Stimulated activated effector memory CD8-positive, alpha-beta T cell treated with anti-CD3 and anti-CD28 coated beads, Interleukin-12 subunit alpha, Interleukin-12 subunit beta, amount 100 ng/mL, for 72 hours (primary cell): ENCODE measurements at regions not wholly inside any gene's neighbourhood (a gene's known extent, or its start where the extent isn't known, plus 50 kb on each side); places are given as distances from the start of the nearest gene placed in this dataset.
A peak's percentile ranks its signal among the peaks of the same experiment; 100 is the strongest.
"Not testable (repeated sequence)": the region's sequence is repeated elsewhere in the genome, so short reads cannot be mapped to it uniquely, and the experiment has no call there.

Experiments
- ATAC-seq: fragments of 150-1000 bp; cut with Tn5 transposase; 2 replicates; pipeline ENCODE4 v1.10.0; 2021
- DNase-seq, 2 donors: peaks; one replicate each; pipeline ENCODE4 v3.0.0; 2021 to 2022; ENCODE audit warnings: low spot score in 2 of 2
- H3K27ac Mint-ChIP-seq: one replicate; pipeline ENCODE4 v1.8.0; 2022; ENCODE audit warnings: mild to moderate bottlenecking, mixed read lengths
- H3K36me3 Mint-ChIP-seq: one replicate; pipeline ENCODE4 v1.8.0; 2022; ENCODE audit warnings: mild to moderate bottlenecking, mixed read lengths
- H3K4me1 Mint-ChIP-seq: one replicate; pipeline ENCODE4 v1.8.0; 2022; ENCODE audit warnings: mixed read lengths
- H3K4me3 Mint-ChIP-seq: one replicate; pipeline ENCODE4 v1.8.0; 2022; ENCODE audit warnings: mild to moderate bottlenecking, mixed read lengths
- H3K9me3 Mint-ChIP-seq: one replicate; pipeline ENCODE4 v1.8.0; 2022; ENCODE audit warnings: mixed read lengths

DNA sequence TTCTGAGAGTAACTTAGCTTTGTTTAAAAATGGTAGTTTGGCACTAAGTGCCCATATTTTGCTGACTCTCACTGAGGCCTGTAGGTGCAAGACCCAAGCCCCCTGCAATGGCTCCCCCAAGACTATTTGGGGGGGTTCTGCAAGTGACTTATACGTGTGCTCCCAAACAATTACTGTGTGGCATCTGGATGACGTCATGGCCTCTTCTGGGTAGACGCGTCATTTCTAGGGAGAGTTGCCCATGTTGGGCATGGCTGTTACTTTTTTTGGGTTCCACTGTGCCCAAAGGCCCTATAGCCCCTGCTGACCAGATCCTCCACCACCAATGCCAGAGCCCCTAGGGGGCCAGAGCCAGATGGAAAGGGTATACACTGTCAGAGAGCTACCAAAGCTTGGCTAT, 110.3 kb upstream of the MYLIP start:
- H3K4me1 Mint-ChIP-seq: no peaks in the 10 kb centered on the region
- no peaks in the 10 kb centered on the region for H3K36me3 Mint-ChIP-seq
- no peaks in the 10 kb centered on the region for H3K9me3 Mint-ChIP-seq
- H3K4me3 Mint-ChIP-seq: no peak overlapping the region
- DNase-seq: no peak
- no peak overlapping the region for H3K27ac Mint-ChIP-seq
- ATAC-seq: no peak

DNA sequence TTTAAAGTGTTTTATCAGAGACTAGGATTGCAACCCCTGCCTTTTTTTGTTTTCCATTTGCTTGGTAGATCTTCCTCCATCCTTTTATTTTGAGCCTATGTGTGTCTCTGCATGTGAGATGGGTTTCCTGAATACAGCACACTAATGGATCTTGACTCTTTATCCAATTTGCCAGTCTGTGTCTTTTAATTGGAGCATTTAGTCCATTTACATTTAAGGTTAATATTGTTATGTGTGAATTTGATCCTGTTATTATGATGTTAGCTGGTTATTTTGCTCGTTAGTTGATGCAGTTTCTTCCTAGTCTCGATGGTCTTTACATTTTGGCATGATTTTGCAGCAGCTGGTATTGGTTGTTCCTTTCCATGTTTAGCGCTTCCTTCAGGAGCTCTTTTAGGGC, 114.6 kb upstream of the MYLIP start:
- not testable (repeated sequence) for H3K27ac Mint-ChIP-seq, H3K4me3 Mint-ChIP-seq, H3K4me1 Mint-ChIP-seq, H3K36me3 Mint-ChIP-seq, DNase-seq, H3K9me3 Mint-ChIP-seq, ATAC-seq

DNA sequence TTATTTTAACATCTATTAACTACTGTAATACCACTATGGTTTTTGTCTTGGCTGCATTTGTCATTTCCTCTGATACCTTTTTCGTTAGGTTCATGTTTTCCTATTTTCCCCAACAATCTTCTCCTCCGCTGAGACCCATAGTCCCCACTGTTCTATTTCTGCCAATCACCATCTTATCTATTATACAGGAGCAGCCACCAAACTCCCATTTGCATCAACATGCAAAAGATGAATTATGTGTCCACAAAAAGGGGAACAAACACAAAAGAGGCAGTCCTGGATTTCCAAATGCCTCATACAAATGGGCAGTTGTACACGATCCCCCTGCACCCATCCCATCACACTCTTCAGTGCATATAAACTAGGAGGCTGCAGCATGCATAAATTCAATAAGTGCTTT, 121.7 kb upstream of the MYLIP start:
- DNase-seq: no peak
- no peak for ATAC-seq
- H3K4me3 Mint-ChIP-seq: no peak overlapping the region
- no peaks in the 10 kb centered on the region for H3K36me3 Mint-ChIP-seq
- H3K27ac Mint-ChIP-seq: no peak overlapping the region
- no peaks in the 10 kb centered on the region for H3K9me3 Mint-ChIP-seq
- no peaks in the 10 kb centered on the region for H3K4me1 Mint-ChIP-seq

DNA sequence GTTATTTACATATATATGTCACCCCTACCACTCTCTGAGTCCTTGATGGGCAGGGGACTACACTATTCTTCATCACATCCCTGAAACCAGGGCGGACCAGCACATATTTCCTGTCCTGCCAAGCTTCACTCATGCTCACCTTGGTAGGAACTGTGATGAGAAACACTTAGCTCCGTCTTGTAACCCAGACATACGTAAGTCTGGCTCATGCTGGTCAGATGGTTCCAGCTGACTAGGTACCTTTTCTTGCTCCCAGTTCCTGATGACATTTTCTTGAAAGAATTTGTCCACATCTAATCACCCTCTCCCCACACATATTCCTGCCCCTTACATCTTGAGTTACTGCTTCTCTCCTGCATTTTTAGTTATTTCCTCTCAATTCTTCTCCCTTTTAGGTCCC, 122.2 kb upstream of the MYLIP start:
- no peak overlapping the region for H3K27ac Mint-ChIP-seq

DNA sequence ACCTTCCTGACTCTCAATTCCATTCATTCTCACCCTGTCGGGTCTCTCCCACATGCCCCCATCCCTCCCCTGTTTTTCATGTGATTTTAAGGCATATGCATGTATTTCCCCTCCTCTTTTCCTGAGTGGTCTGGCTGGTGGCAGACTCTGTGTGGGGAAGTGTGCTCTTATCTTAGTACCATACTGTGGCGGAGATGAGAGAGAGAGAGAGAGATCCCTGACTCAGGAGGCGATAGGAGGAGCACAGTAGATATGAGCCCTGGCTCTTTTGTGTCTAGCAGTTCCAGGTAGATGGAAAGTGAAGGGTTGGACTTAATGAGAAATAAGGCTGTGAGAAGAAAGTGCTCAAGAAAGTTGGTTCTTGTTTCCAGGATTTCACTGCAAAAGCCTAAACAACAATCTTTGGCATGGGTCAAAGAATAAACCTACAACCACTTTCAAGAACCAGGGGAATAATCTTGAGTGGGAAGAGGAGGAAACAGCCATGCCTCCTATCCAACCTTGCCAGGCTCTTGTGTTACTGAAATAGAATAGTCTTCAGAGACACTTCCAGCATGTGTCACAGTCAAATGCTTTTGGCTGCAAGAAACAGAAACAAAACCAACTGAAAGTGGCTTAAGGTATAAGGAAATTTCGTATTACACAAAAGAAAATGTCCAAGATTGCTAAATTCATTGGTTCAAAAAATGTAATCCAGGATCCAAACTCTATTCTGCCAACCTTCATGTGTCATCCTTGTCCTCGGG, 123.8 kb upstream of the MYLIP start:
- H3K9me3 Mint-ChIP-seq: no peaks in the 10 kb centered on the region
- H3K4me1 Mint-ChIP-seq: no peaks in the 10 kb centered on the region
- H3K27ac Mint-ChIP-seq: no peak overlapping the region
- H3K36me3 Mint-ChIP-seq: no peaks in the 10 kb centered on the region
- no peak overlapping the region for H3K4me3 Mint-ChIP-seq
- DNase-seq: no peak
- no peak for ATAC-seq

More for the DNA sequence above, 122.2 kb upstream of the MYLIP start:
- DNase-seq (no peak), ATAC-seq (no peak)
- Mint-ChIP-seq H3K4me3 (no peak overlapping the region), H3K4me1 (no peaks in the 10 kb centered on the region), H3K36me3 (no peaks in the 10 kb centered on the region), H3K9me3 (no peaks in the 10 kb centered on the region)

DNA sequence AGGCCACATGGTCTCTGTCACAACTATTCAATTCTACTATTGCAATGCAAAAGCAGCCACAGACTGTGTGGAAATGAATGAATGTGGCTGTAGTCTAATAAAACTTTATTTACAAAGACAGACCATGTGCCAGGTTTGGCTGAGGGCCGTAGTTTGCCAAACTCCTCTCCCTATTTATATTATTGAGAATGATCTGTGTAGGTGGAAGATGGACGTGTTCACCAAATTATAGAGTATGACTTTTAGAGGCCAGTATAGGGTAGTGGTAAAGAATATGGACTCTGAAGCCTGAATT, 125.7 kb upstream of the MYLIP start:
- H3K27ac Mint-ChIP-seq: no peak overlapping the region
- no peak overlapping the region for H3K4me3 Mint-ChIP-seq
- DNase-seq: no peak
- no peaks in the 10 kb centered on the region for H3K4me1 Mint-ChIP-seq
- ATAC-seq: no peak
- H3K9me3 Mint-ChIP-seq: no peaks in the 10 kb centered on the region
- no peaks in the 10 kb centered on the region for H3K36me3 Mint-ChIP-seq

DNA sequence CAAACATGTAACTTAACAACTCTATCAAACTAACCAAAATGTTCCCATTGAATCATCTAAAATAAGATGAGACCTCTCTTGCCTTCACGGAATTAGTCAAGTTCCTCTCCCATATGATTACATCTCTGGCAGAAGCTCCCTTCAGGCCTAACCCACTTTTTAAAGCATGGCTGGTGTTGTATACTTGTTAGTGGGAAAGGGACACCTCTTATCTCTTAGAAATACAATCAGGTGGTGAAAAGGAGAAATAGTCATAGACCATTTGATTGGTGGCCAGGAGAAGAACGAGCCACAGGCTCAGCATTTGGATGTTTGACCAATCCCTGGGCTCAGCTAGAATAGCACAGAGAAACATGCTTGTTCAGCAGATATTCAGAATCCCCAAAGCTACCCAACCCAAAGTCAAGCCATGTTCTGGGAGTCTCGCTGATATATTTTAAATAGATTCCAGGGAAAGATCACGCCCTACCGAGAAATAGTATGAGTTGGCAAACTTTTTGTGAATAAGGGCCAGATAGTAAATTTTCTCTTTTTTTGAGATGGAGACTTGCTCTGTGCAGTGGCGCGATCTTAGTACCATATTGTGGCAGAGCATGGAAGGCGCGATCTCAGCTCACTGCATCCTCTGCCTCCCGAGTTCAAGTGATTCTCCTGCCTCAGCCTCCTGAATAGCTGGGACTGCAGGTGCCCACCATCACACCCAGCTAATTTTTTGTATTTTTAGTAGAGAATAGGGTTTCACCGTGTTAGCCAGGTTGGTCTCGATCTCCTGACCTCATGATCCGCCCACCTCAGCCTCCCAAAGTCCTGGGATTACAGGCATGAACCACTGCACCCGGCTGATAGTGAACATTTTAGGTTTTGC, 126.3 kb upstream of the MYLIP start:
- Mint-ChIP-seq H3K9me3 (no peaks in the 10 kb centered on the region), H3K36me3 (no peaks in the 10 kb centered on the region), H3K4me3 (no peak overlapping the region), H3K4me1 (no peaks in the 10 kb centered on the region), H3K27ac (no peak overlapping the region)
- DNase-seq (no peak), ATAC-seq (no peak)

DNA sequence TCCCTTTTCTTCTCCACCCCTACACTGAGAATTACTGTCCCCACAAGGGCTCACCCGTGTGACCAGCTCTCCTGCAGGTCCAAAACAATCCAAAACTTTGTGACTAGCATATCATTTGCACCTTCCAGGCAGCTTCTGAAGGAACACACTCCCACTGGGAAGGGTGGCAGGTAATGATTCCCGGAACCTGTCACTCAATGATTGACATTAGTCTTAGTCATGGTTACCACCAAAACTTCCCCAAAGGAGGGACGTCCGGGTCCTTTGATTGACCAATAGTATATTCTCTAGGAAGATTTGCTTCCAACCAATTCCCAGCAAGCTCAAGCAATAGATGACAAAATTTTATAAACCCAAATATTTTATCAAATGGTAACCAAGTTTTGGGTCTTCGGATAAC, 127.7 kb upstream of the MYLIP start:
- H3K4me3 Mint-ChIP-seq: no peak overlapping the region
- H3K27ac Mint-ChIP-seq: no peak overlapping the region
- no peaks in the 10 kb centered on the region for H3K9me3 Mint-ChIP-seq
- DNase-seq (no peak), ATAC-seq (no peak)
- no peaks in the 10 kb centered on the region for H3K4me1 Mint-ChIP-seq
- H3K36me3 Mint-ChIP-seq: no peaks in the 10 kb centered on the region

DNA sequence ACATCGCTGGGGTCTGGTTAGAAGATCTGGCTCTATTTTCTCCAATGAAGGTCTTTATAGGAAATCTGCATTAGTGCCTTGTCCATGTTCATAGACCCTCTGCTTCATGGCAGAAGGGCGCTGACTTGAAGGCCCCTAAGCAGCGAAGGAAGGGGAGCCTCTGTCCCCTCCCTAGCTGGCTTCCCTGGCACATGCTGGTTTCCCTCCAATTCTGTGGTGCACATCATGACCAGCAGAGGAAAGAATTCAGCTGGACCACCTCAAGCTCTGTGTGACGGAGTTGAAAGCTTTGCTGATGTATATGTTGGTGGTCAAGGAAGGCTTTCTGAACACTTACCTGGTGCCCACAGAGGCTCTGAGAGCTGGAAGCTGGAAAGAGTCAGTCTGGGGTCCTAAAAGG, 129.7 kb upstream of the MYLIP start:
- Mint-ChIP-seq H3K36me3 (no peaks in the 10 kb centered on the region), H3K27ac (no peak overlapping the region), H3K4me1 (peaks cover 13% of the 10 kb centered on the region), H3K4me3 (no peak overlapping the region), H3K9me3 (no peaks in the 10 kb centered on the region)
- no peak for ATAC-seq
- no peak for DNase-seq

DNA sequence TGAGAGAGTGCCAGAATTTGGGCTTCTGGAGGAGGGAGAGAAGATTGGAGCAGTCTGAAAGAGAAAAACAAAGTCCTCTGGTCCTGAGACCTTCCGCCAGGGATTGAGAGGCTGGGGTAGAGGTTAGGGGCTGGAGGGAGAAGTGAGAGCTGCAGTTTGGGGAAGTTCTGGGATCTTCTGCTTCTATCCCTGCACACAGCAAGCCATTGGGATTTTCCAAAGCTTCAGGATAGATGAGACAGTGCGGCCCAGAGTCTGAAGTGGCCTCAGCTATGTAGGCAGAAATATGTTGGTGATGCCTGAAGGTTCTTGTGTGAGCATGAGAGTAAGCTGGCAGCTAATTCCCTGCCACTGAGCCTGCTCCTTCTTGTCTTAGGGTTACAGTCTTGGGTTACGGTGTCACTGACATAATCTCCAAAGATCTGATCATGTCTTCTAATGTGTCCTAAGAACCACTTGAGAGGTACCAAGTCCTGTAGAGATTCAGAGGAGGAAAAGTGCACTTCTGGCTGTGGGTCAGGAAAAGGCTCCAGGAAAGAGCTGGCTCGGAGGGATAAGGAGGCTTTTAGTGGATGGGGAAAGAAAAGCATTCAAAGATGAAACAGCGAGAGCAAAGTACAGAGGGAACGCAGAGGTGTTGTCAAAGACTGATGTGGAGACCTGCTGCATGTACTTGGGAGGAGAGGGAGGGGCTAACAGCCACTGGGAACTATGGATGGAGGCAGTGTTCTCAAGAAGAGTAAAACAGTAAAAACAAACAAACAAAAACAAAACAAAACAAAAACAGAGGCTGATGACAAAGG, 131.1 kb upstream of the MYLIP start:
- ATAC-seq (no peak), DNase-seq (no peak)
- H3K4me3 Mint-ChIP-seq: no peak overlapping the region
- H3K4me1 Mint-ChIP-seq: peaks cover 13% of the 10 kb centered on the region
- H3K27ac Mint-ChIP-seq: no peak overlapping the region
- H3K36me3 Mint-ChIP-seq: no peaks in the 10 kb centered on the region
- no peaks in the 10 kb centered on the region for H3K9me3 Mint-ChIP-seq

DNA sequence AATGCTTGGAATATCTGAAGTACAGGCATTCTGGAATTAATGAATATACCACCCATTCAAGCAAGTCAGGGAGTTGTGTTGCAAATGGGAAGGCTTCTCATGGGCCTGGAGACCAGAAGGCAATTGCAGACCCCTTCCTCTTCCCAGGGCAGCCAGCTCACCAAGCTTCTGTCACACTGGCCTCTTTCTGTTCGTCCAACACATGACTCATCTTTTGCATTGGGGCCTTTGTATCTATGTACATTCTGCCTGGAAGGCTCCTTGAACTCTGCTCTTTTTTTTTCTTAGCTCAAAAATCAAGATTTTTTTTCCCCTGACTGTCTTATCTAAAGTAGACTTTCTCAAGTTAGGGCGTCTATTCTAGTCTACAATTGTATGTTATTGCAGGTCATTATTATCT, 132.9 kb upstream of the MYLIP start:
- no peaks in the 10 kb centered on the region for H3K36me3 Mint-ChIP-seq
- ATAC-seq: no peak
- no peak for DNase-seq
- no peak overlapping the region for H3K4me3 Mint-ChIP-seq
- H3K27ac Mint-ChIP-seq: peak overlapping the region; percentile 76
- H3K4me1 Mint-ChIP-seq: peaks cover 13% of the 10 kb centered on the region
- no peaks in the 10 kb centered on the region for H3K9me3 Mint-ChIP-seq

DNA sequence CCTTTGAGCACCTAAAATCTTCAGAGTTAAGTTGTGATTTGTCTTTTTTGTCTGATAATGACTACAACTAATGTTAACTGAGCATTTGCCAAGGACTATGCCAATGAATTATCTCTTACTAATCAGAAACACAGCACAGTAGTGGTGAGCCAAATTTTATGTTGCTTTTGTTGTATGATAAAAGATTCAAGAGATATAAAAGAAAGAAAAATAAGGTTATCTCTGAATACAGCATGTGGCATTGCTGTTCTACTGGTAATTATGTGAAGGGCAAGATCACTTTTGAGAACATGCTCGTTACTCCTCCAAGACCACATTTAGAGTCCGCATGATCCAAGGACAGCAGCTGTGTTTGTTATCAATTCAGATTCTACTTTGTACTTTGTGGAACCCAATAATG, 133.4 kb upstream of the MYLIP start:
- ATAC-seq (no peak), DNase-seq (no peak)
- Mint-ChIP-seq H3K27ac (peak overlapping the region; percentile 87), H3K4me1 (peaks cover 13% of the 10 kb centered on the region), H3K4me3 (no peak overlapping the region), H3K9me3 (no peaks in the 10 kb centered on the region), H3K36me3 (no peaks in the 10 kb centered on the region)

DNA sequence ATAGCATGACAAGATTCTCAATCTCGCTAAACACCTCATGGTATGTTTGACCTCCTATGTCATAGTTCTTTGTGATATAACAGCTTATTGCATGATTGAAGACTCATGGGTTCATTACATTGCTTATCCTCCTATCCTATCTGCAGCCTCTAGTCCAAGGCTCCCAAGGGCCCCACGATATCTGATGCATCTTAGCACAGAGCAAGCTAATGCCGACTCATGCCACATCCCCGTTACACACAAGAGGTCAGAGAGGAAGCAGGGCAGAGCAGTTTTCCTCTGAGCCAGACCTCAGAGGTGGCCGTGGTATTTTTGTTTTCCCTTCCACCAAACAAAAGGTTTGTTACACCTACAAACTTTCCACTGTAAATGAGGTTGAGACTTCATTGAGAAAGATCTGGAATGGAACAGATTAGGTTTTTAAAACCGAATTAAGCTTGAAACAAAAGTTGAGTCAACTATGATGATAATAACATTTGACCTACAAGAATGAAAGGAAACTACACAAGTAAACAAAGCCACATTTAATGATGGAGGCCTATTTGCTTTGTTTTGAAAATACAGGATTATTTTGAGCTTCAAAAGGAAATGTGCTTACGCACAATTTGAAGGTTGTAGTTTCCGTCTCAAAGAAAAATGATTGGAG, 133.9 kb upstream of the MYLIP start:
- Mint-ChIP-seq H3K9me3 (no peaks in the 10 kb centered on the region), H3K36me3 (no peaks in the 10 kb centered on the region), H3K4me1 (peaks cover 13% of the 10 kb centered on the region), H3K4me3 (peak overlapping the region; percentile 41), H3K27ac (peak overlapping the region; percentile 87)
- DNase-seq (no peak), ATAC-seq (peak; percentile 67)

DNA sequence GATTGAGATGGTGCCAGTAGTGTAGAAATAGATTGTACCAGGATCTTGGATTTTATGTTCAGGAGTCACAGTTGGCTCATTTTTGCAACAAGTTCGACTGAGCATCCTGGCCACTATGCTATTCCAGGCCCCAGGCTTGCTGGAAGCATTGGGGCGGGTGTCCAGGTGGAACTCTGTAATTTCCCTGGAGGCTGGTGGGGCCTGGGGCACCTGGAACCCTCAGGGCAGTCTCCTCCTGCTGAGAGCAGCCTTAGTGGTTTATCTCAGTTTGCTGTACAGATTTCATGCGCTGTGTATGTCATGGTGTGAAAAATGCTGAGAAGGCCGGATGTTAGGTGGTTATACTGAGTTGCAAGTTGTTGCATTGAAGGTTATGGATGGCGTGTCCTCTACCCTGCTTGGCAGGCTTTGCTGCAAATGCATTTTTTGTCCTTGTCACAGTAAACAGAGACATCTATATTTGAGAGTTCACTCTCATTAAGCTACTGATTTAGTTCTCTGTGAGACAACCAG, 135.1 kb upstream of the MYLIP start:
- Mint-ChIP-seq H3K4me1 (peaks cover 22% of the 10 kb centered on the region), H3K36me3 (no peaks in the 10 kb centered on the region), H3K27ac (peak overlapping the region; percentile 87), H3K9me3 (no peaks in the 10 kb centered on the region), H3K4me3 (peak overlapping the region; percentile 4)
- peak in 1 of 2 donors; percentile 54 for DNase-seq
- ATAC-seq: peak; percentile 80

DNA sequence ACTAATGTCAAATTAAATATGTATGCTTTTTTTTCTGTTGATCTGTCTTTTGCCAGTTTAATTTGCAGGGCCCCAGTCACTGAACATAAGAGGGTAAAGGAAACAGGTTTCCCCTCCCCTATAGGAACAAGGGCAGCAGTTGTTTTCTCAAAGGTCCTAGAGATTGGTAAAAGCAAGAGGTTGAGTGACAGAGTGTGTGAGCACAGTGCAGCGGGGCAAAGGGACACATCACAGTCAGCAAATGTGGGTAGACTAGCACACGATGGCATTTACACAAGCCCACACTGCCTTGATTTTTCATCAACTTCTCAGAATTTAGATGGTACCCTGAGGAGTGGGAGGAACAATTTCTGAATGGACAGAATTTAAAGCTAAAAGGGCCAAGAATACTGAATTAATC, 138.7 kb upstream of the MYLIP start:
- H3K4me1 Mint-ChIP-seq: peaks cover 18% of the 10 kb centered on the region
- ATAC-seq (peak; percentile 76), DNase-seq (no peak)
- H3K9me3 Mint-ChIP-seq: no peaks in the 10 kb centered on the region
- no peak overlapping the region for H3K27ac Mint-ChIP-seq
- no peak overlapping the region for H3K4me3 Mint-ChIP-seq
- no peaks in the 10 kb centered on the region for H3K36me3 Mint-ChIP-seq
